Uterus (tissue), 2 donors: ENCODE measurements at regions not wholly inside any gene's neighbourhood (a gene's known extent, or its start where the extent isn't known, plus 50 kb on each side); places are given as distances from the start of the nearest gene placed in this dataset.

Experiments
- POLR2A ChIP-seq, 2 donors: fragments of 450-650 bp; IDR thresholded peaks; one replicate each; pipeline ENCODE4 v1.6.1; 2016; ENCODE audit warnings: antibody characterized with exemption in 2 of 2, mild to moderate bottlenecking in 1 of 2, moderate library complexity in 1 of 2
- TF ChIP-seq, protein P1 (sequence below), 4 experiments: fragments of 200-600 bp in 2 of 4; fragments of 450-650 bp in 2 of 4; sonication (generic) in 2 of 4; IDR thresholded peaks; one replicate each; pipeline ENCODE4 v1.5.1; 2016 to 2019; ENCODE audit warnings: antibody characterized with exemption in 4 of 4, mild to moderate bottlenecking in 2 of 4, moderate library complexity in 1 of 4

DNA sequence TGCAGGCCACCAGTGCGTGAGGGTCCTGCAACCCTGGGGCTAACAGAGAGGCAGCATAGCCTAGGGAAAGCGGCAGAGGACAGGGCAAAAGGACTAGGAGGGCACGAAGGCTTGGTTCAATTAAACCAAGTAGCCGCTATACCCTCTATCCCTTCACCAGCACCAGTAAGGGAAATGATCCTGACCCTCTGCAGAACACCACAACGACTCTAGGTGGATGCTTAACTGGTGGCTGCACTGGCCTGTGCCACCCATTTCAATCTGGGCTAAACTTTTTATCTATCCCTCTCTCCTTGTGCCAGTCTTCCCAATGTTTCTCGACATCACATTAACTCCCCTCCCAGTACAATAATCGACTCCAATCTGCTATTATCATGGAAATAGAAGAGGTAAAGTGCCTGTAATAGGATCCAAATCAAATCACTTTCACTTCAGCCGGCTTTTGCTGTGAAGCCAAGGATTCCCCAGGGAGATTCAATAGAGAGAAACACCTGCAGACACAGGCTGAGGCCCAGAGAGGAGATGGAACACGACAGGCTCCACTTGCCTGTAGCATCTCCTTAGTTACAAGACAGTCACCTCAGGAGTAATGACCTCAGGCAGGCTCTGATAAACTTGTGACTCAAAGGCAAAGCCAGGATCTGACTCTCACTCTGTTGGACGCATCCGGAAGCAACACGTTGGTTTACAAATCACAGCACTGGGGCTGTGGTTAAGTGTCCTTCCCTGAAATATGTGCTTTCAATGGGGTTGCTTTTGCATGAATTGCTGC is 791.6 kb upstream of the ARRDC4 start:
- TF ChIP-seq, protein P1, sequence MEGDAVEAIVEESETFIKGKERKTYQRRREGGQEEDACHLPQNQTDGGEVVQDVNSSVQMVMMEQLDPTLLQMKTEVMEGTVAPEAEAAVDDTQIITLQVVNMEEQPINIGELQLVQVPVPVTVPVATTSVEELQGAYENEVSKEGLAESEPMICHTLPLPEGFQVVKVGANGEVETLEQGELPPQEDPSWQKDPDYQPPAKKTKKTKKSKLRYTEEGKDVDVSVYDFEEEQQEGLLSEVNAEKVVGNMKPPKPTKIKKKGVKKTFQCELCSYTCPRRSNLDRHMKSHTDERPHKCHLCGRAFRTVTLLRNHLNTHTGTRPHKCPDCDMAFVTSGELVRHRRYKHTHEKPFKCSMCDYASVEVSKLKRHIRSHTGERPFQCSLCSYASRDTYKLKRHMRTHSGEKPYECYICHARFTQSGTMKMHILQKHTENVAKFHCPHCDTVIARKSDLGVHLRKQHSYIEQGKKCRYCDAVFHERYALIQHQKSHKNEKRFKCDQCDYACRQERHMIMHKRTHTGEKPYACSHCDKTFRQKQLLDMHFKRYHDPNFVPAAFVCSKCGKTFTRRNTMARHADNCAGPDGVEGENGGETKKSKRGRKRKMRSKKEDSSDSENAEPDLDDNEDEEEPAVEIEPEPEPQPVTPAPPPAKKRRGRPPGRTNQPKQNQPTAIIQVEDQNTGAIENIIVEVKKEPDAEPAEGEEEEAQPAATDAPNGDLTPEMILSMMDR (IDR thresholded peaks at IDR 0.05): no peak
- TF ChIP-seq POLR2A (IDR thresholded peaks at IDR 0.05): no peak
